Upper lobe of left lung (tissue), 6 donors: ENCODE measurements at regions not wholly inside any gene's neighbourhood (a gene's known extent, or its start where the extent isn't known, plus 50 kb on each side); places are given as distances from the start of the nearest gene placed in this dataset.

Experiments used
- ATAC-seq, 2 donors: fragments of 200-7000 bp; cut with Tn5 transposase; one replicate each; pipeline ENCODE4 v1.9.1; 2022; ENCODE audit warnings: mild to moderate bottlenecking in 2 of 2, moderate library complexity in 2 of 2; ENCODE audit not compliant: low FRiP score in 2 of 2
- DNase-seq, 2 donors: peaks; one replicate each; pipeline ENCODE4 v3.0.0-alpha.2; 2019 to 2020
- H3K27ac ChIP-seq, 4 donors: fragments of 200-600 bp; sonication (generic); one replicate each; pipeline ENCODE4 v1.5.1; 2016 to 2019
- H3K27me3 ChIP-seq, 4 donors: fragments of 200-600 bp; sonication (generic); one replicate each; pipeline ENCODE4 v1.5.1; 2017 to 2019
- H3K36me3 ChIP-seq, 4 donors: fragments of 200-600 bp; sonication (generic); one replicate each; pipeline ENCODE4 v1.5.1; 2016 to 2019
- H3K4me1 ChIP-seq, 4 donors: fragments of 200-600 bp; sonication (generic); one replicate each; pipeline ENCODE4 v1.5.1; 2018 to 2019
- H3K4me3 ChIP-seq, 4 donors: fragments of 200-600 bp; sonication (generic); one replicate each; pipeline ENCODE4 v1.5.1; 2017 to 2019; ENCODE audit warnings: mild to moderate bottlenecking in 2 of 4, moderate library complexity in 1 of 4
- H3K9me3 ChIP-seq, 4 donors: fragments of 200-600 bp; sonication (generic); one replicate each; pipeline ENCODE4 v1.5.1; 2018 to 2019
- EP300 ChIP-seq, 4 donors: sonication (generic); formaldehyde crosslinking; IDR thresholded peaks; one replicate each; pipeline ENCODE4 v1.5.1; 2017; ENCODE audit warnings: antibody characterized with exemption in 4 of 4, control low read depth in 2 of 4
- POLR2A ChIP-seq, 4 donors: fragments of 450-650 bp; IDR thresholded peaks; one replicate each; pipeline ENCODE4 v1.5.1; 2016 to 2017; ENCODE audit warnings: antibody characterized with exemption in 4 of 4, mild to moderate bottlenecking in 2 of 4
- POLR2AphosphoS5 ChIP-seq, 2 donors: sonication (generic); formaldehyde crosslinking; IDR thresholded peaks; one replicate each; pipeline ENCODE4 v1.5.1; 2017; ENCODE audit warnings: antibody characterized with exemption in 2 of 2
- WGBS, 2 donors: methylation state at CpG; one replicate each; pipeline ENCODE4 v1.1.5; 2017 to 2018; 5-methylcytosine and 5-hydroxymethylcytosine counted together
- TF ChIP-seq, protein P1 (sequence below), 6 experiments: fragments of 450-650 bp in 4 of 6; fragments of 200-600 bp in 2 of 6; sonication (generic) in 2 of 6; IDR thresholded peaks; one replicate each; pipeline ENCODE4 v1.5.1; 2016 to 2019; ENCODE audit warnings: antibody characterized with exemption in 6 of 6
- donor health status: DM: no; HTN: no; CAD: no; lungs with moderate emphysema.
- donor health status: DM: no; HTN: yes; CAD: no; lungs with severe emphysema.

DNA sequence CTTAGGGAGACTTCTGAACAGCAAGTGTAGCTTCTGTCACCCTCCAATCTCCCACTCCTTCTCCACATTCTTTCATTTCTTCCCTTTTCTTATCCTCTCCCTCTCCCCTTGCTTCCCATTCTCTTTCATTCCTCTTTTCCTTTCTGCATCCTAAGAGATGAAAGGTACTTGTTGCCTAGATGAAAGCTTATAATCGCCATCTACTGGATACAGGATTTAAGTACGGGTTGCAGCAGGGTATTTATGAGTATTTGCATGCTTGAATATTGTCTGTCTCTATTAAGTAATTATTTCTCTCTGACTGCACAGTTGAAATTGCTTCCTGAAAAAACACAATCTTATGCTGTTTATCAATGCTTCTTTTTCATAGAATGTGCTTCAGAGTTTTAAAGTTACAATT, 174.0 kb upstream of the TENT5D start:
- H3K4me3 ChIP-seq = no peak overlapping the region
- H3K4me1 ChIP-seq = no peaks in the 10 kb centered on the region
- H3K36me3 ChIP-seq = no peaks in the 10 kb centered on the region
- WGBS, 2 donors = 30 to 43% methylated on average over 2 of the region's 2 CpGs
- TF ChIP-seq, protein P1, sequence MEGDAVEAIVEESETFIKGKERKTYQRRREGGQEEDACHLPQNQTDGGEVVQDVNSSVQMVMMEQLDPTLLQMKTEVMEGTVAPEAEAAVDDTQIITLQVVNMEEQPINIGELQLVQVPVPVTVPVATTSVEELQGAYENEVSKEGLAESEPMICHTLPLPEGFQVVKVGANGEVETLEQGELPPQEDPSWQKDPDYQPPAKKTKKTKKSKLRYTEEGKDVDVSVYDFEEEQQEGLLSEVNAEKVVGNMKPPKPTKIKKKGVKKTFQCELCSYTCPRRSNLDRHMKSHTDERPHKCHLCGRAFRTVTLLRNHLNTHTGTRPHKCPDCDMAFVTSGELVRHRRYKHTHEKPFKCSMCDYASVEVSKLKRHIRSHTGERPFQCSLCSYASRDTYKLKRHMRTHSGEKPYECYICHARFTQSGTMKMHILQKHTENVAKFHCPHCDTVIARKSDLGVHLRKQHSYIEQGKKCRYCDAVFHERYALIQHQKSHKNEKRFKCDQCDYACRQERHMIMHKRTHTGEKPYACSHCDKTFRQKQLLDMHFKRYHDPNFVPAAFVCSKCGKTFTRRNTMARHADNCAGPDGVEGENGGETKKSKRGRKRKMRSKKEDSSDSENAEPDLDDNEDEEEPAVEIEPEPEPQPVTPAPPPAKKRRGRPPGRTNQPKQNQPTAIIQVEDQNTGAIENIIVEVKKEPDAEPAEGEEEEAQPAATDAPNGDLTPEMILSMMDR (IDR thresholded peaks at IDR 0.05) = no peak
- TF ChIP-seq EP300 (IDR thresholded peaks at IDR 0.05) = no peak
- TF ChIP-seq POLR2A (IDR thresholded peaks at IDR 0.05) = no peak
- no peak for TF ChIP-seq POLR2AphosphoS5 (IDR thresholded peaks at IDR 0.05)
- no peaks in the 10 kb centered on the region for H3K9me3 ChIP-seq
- ATAC-seq = no peak
- H3K27me3 ChIP-seq = no peaks in the 10 kb centered on the region
- DNase-seq = no peak
- H3K27ac ChIP-seq = no peak overlapping the region

DNA sequence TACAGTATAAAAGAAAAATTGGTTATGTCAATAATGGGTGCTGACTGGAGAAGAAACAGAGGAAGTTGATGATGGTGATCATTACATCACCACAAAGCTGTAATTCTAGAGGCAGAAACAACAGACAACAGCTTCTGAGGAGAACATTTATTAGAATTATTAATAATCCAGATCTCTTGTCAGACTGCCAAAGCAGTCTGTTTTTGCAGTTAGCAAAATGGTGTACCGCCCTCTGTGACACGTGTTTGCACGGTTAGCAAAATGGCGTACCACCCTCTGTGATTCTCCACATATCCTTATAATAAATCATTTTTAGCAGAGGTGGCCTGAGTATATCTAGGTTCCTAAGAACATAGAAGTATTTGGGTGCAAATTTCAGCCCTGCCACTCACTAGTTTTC, 154.0 kb upstream of the TENT5D start:
- TF ChIP-seq, protein P1 (IDR thresholded peaks at IDR 0.05) = no peak
- TF ChIP-seq POLR2A (IDR thresholded peaks at IDR 0.05) (no peak), POLR2AphosphoS5 (IDR thresholded peaks at IDR 0.05) (no peak), EP300 (IDR thresholded peaks at IDR 0.05) (no peak)
- no peak for DNase-seq
- Histone ChIP-seq H3K36me3 (no peaks in the 10 kb centered on the region), H3K27ac (no peak overlapping the region), H3K9me3 (no peaks in the 10 kb centered on the region), H3K27me3 (no peaks in the 10 kb centered on the region), H3K4me1 (no peaks in the 10 kb centered on the region), H3K4me3 (no peak overlapping the region)
- WGBS, 2 donors = 78 to 88% methylated on average over 4 of the region's 4 CpGs
- ATAC-seq = no peak

DNA sequence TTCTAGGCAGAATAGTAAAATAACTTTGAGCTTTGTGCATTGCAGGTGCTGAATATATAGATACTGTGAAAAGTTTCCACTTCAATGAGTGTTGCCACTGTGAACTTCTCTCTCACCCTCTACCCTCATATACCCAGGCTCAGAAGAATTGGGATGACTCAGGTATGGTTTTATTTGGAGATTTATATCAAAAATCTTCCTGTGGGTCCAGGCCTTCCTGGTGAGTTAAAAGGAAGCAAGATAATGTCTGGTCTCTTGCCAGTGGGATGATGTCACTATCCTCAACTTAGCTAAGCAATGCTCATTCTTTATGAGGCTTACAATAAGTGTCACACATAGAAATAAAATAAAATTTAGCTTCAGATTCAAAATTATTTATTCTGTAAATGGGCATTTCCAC, 153.3 kb upstream of the TENT5D start:
- no peaks in the 10 kb centered on the region for H3K4me1 ChIP-seq
- ATAC-seq = no peak
- no peak for TF ChIP-seq EP300 (IDR thresholded peaks at IDR 0.05)
- TF ChIP-seq POLR2A (IDR thresholded peaks at IDR 0.05) = no peak
- no peak for TF ChIP-seq POLR2AphosphoS5 (IDR thresholded peaks at IDR 0.05)
- TF ChIP-seq, protein P1 (IDR thresholded peaks at IDR 0.05) = no peak
- H3K4me3 ChIP-seq = no peak overlapping the region
- H3K27ac ChIP-seq = no peak overlapping the region
- DNase-seq = no peak
- H3K27me3 ChIP-seq = no peaks in the 10 kb centered on the region
- no peaks in the 10 kb centered on the region for H3K36me3 ChIP-seq
- H3K9me3 ChIP-seq = no peaks in the 10 kb centered on the region

DNA sequence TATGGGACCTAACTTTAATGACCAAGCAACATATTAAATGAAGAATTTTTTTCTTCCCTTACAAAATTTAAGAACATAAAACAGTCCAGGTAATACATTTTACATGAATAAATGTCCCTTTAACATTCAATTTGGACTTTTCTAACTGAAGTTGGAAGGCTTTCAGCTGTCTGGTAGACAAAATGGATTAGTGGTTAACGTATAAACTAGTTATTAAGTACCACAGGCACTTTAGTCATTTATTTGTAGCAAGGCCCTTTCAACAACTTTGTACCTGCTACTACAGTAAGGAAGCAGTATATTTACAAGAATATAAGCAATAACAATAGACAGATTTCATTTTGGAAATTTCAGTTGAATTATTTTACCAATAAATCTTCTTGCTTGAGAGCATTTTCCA, 152.5 kb upstream of the TENT5D start:
- no peak for ATAC-seq
- Histone ChIP-seq H3K36me3 (no peaks in the 10 kb centered on the region), H3K4me3 (no peak overlapping the region), H3K9me3 (no peaks in the 10 kb centered on the region), H3K27me3 (no peaks in the 10 kb centered on the region), H3K4me1 (no peaks in the 10 kb centered on the region), H3K27ac (no peak overlapping the region)
- TF ChIP-seq, protein P1 (IDR thresholded peaks at IDR 0.05) = no peak
- no peak for TF ChIP-seq POLR2AphosphoS5 (IDR thresholded peaks at IDR 0.05)
- 47 to 65% methylated on average over 1 of the region's 1 CpG for WGBS, 2 donors
- DNase-seq = no peak

DNA sequence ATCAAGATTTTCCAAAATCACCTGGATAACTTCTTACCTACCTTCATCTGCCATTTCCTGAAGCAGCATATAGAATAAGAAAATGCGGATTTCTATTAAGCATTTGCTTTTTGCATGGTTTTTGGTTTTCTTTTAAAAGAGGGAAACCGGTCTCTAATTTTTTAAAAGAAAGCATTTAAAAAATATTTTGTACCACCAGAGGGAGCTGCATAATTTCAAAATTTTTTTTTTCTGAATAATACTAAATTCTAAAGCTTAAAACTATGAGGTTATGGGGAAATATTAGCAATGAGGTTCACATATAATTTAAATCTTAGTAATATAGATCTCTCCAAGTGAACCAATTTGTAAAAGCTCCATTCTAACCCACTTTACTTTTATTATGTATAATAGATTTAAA, 137.7 kb upstream of the TENT5D start:
- no peaks in the 10 kb centered on the region for H3K4me1 ChIP-seq
- no peaks in the 10 kb centered on the region for H3K27me3 ChIP-seq
- no peak overlapping the region for H3K4me3 ChIP-seq
- WGBS, 2 donors = 57 to 69% methylated on average over 2 of the region's 2 CpGs
- H3K27ac ChIP-seq = no peak overlapping the region
- no peaks in the 10 kb centered on the region for H3K9me3 ChIP-seq
- no peak for TF ChIP-seq POLR2A (IDR thresholded peaks at IDR 0.05)
- no peak for TF ChIP-seq POLR2AphosphoS5 (IDR thresholded peaks at IDR 0.05)
- no peak for TF ChIP-seq EP300 (IDR thresholded peaks at IDR 0.05)
- TF ChIP-seq, protein P1 (IDR thresholded peaks at IDR 0.05) = no peak
- no peak for ATAC-seq
- DNase-seq = no peak
- no peaks in the 10 kb centered on the region for H3K36me3 ChIP-seq
